ENCODE measurements at regions not wholly inside any gene's neighbourhood (a gene's known extent, or its start where the extent isn't known, plus 50 kb on each side); places are given as distances from the start of the nearest gene placed in this dataset.

- no peak for ATAC-seq
- no peaks in the 10 kb centered on the region for H3K27me3 Mint-ChIP-seq (ENCODE audit: low read depth)
- CTCF ChIA-PET, result no interaction called here
- peaks cover 7% of the 10 kb centered on the region for H3K36me3 Mint-ChIP-seq
- no peak for TF ChIP-seq ESRRA (CRISPR knock-in tag; IDR thresholded peaks at IDR 0.05; ENCODE audit: borderline replicate concordance)
- no peak for TF ChIP-seq ZNF423 (CRISPR knock-in tag; IDR thresholded peaks at IDR 0.05)
- no peaks in the 10 kb centered on the region for H3K4me1 Mint-ChIP-seq
- H3K4me3 Mint-ChIP-seq, result no peak overlapping the region
- DNase-seq (ENCODE audit: low spot score), result no peak
- H3K9me3 Mint-ChIP-seq, result peaks cover 8% of the 10 kb centered on the region
- no peak overlapping the region for H3K27ac Mint-ChIP-seq
- POLR2A ChIA-PET, result no interaction called here
Observed at GRCh38 chr2:78127424-78127823, 605.2 kb upstream of the LRRTM4 start.

GRCh38 chr2:78132391-78133370 lies 610.5 kb upstream of the LRRTM4 start:
- H3K27ac Mint-ChIP-seq, result no peak overlapping the region

More at GRCh38 chr2:78132391-78133370, 610.5 kb upstream of the LRRTM4 start:
- peaks cover 1% of the 10 kb centered on the region for H3K9me3 Mint-ChIP-seq
- DNase-seq (ENCODE audit: low spot score) (no peak), ATAC-seq (no peak)
- CTCF ChIA-PET, result no interaction called here
- H3K4me3 Mint-ChIP-seq, result no peak overlapping the region
- TF ChIP-seq MXD4 (CRISPR knock-in tag; IDR thresholded peaks at IDR 0.05; ENCODE audit: borderline replicate concordance) (no peak), ZNF671 (CRISPR knock-in tag; IDR thresholded peaks at IDR 0.05) (no peak), ESRRA (CRISPR knock-in tag; IDR thresholded peaks at IDR 0.05; ENCODE audit: borderline replicate concordance) (no peak), NFE2L1 (CRISPR knock-in tag; IDR thresholded peaks at IDR 0.05) (no peak), NR2C2 (CRISPR knock-in tag; IDR thresholded peaks at IDR 0.05) (no peak), HMGA2 (CRISPR knock-in tag; IDR thresholded peaks at IDR 0.05) (no peak), PRDM15 (CRISPR knock-in tag; IDR thresholded peaks at IDR 0.05) (no peak), MAX (CRISPR knock-in tag; IDR thresholded peaks at IDR 0.05) (no peak), USF1 (CRISPR knock-in tag; IDR thresholded peaks at IDR 0.05) (no peak), HMGXB4 (CRISPR knock-in tag; IDR thresholded peaks at IDR 0.05) (no peak), TEAD1 (CRISPR knock-in tag; IDR thresholded peaks at IDR 0.05) (no peak), ZNF281 (CRISPR knock-in tag; IDR thresholded peaks at IDR 0.05) (no peak), ZBTB21 (CRISPR knock-in tag; IDR thresholded peaks at IDR 0.05; ENCODE audit: borderline replicate concordance) (no peak), NR1H2 (CRISPR knock-in tag; IDR thresholded peaks at IDR 0.05) (no peak), ATF1 (CRISPR knock-in tag; IDR thresholded peaks at IDR 0.05) (no peak), ZNF219 (CRISPR knock-in tag; IDR thresholded peaks at IDR 0.05; ENCODE audit: borderline replicate concordance) (no peak), NFYB (CRISPR knock-in tag; conservative IDR thresholded peaks at IDR 0.05; ENCODE audit: low read depth) (no peak), STAT6 (CRISPR knock-in tag; conservative IDR thresholded peaks at IDR 0.05; ENCODE audit: low read depth) (no peak), RORB (CRISPR knock-in tag; IDR thresholded peaks at IDR 0.05) (no peak)
- peaks cover under 1% of the 10 kb centered on the region for H3K36me3 Mint-ChIP-seq
- POLR2A ChIA-PET, result no interaction called here
- no peaks in the 10 kb centered on the region for H3K4me1 Mint-ChIP-seq
- H3K27me3 Mint-ChIP-seq (ENCODE audit: low read depth), result no peaks in the 10 kb centered on the region
